ENCODE measurements at regions not wholly inside any gene's neighbourhood (a gene's known extent, or its start where the extent isn't known, plus 50 kb on each side); places are given as distances from the start of the nearest gene placed in this dataset.
"Not testable (repeated sequence)": the region's sequence is repeated elsewhere in the genome, so short reads cannot be mapped to it uniquely, and the experiment has no call there.

- no peak for DNase-seq (ENCODE audit: insufficient read length, low spot score)
- TF ChIP-seq CTCF (IDR thresholded peaks at IDR 0.05; ENCODE audit: insufficient read depth, missing control alignments), result no peak
- FAIRE-seq, result no peak
Observed at GRCh38 chr10:32217216-32217615, 129.7 kb downstream of the EPC1 start.

GRCh38 chr10:32213838-32214237 lies 133.1 kb downstream of the EPC1 start:
- DNase-seq (ENCODE audit: insufficient read length, low spot score); FAIRE-seq: not testable (repeated sequence)

- TF ChIP-seq CTCF (IDR thresholded peaks at IDR 0.05; ENCODE audit: insufficient read depth, missing control alignments), result no peak
- no peak for FAIRE-seq
- DNase-seq (ENCODE audit: insufficient read length, low spot score), result no peak
Observed at GRCh38 chr10:32211046-32211363, 136.0 kb downstream of the EPC1 start.

GRCh38 chr10:32210306-32211045 lies 136.5 kb downstream of the EPC1 start:
- TF ChIP-seq CTCF (IDR thresholded peaks at IDR 0.05; ENCODE audit: insufficient read depth, missing control alignments), result peak; percentile 34
- DNase-seq (ENCODE audit: insufficient read length, low spot score), result no peak
- FAIRE-seq, result no peak

- not testable (repeated sequence) for FAIRE-seq; DNase-seq (ENCODE audit: insufficient read length, low spot score)
Observed at GRCh38 chr10:32208005-32208404, 139.0 kb downstream of the EPC1 start.

GRCh38 chr10:32207544-32207943 lies 139.4 kb downstream of the EPC1 start:
- TF ChIP-seq CTCF (IDR thresholded peaks at IDR 0.05; ENCODE audit: insufficient read depth, missing control alignments), result peak; percentile 55
- DNase-seq (ENCODE audit: insufficient read length, low spot score), result no peak
- FAIRE-seq, result no peak

GRCh38 chr10:32205670-32206069 lies 141.3 kb downstream of the EPC1 start:
- FAIRE-seq, result no peak
- TF ChIP-seq CTCF (IDR thresholded peaks at IDR 0.05; ENCODE audit: insufficient read depth, missing control alignments), result no peak
- DNase-seq (ENCODE audit: insufficient read length, low spot score), result no peak

GRCh38 chr10:32204606-32205005 lies 142.4 kb downstream of the EPC1 start:
- FAIRE-seq (no peak), DNase-seq (ENCODE audit: insufficient read length, low spot score) (no peak)
- TF ChIP-seq CTCF (IDR thresholded peaks at IDR 0.05; ENCODE audit: insufficient read depth, missing control alignments), result no peak
